Osteocyte (in vitro differentiated cells): ENCODE measurements at regions not wholly inside any gene's neighbourhood (a gene's known extent, or its start where the extent isn't known, plus 50 kb on each side); places are given as distances from the start of the nearest gene placed in this dataset.

ENCODE experiments used
- DNase-seq: peaks from one replicate; pipeline ENCODE4 v3.0.0; 2021; ENCODE audit warnings: mixed read lengths; ENCODE audit not compliant: unreplicated experiment; ENCODE audit errors: extremely low spot score
- H3K27ac Mint-ChIP-seq: one replicate; pipeline ENCODE4 v1.8.0; 2021; ENCODE audit warnings: mild to moderate bottlenecking, mixed read lengths; ENCODE audit not compliant: unreplicated experiment
- H3K27me3 Mint-ChIP-seq: one replicate; pipeline ENCODE4 v1.8.0; 2021; ENCODE audit warnings: mixed read lengths; ENCODE audit not compliant: unreplicated experiment
- H3K36me3 Mint-ChIP-seq: one replicate; pipeline ENCODE4 v1.8.0; 2021; ENCODE audit warnings: mixed read lengths; ENCODE audit not compliant: unreplicated experiment
- H3K4me1 Mint-ChIP-seq: one replicate; pipeline ENCODE4 v1.8.0; 2021; ENCODE audit warnings: mixed read lengths; ENCODE audit not compliant: unreplicated experiment
- H3K4me3 Mint-ChIP-seq: one replicate; pipeline ENCODE4 v1.8.0; 2021; ENCODE audit warnings: mild to moderate bottlenecking, moderate library complexity, mixed read lengths; ENCODE audit not compliant: unreplicated experiment
- H3K9me3 Mint-ChIP-seq: one replicate; pipeline ENCODE4 v1.8.0; 2021; ENCODE audit warnings: mixed read lengths; ENCODE audit not compliant: unreplicated experiment
- TF ChIP-seq, protein P1 (sequence below): fragments of 200-600 bp; sonication (generic); IDR thresholded peaks from 2 replicates; pipeline ENCODE4 v1.5.0; 2021; ENCODE audit warnings: antibody characterized with exemption, mild to moderate bottlenecking, moderate library complexity

DNA sequence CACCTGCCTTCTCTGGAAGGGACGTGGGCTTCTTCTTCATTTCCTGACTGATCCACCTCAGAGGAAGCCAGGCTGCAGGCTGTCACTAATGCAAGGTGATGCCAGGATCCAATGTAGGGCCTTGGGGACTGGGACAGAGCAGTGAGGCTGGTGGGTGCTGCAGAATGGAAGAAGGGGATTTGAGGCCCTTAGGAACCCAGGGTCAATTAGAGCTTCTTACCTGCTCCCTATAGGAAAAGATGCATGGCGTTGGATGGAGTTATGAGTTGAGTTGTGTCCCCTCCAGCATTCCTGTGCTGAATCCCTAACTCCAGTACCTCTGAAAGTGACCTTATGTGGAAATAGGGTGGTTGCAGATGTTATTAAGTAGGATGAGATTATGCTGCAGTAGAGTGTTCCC is 190.4 kb downstream of the MIAT start:
- peak overlapping the region; percentile 82 for H3K27ac Mint-ChIP-seq
- TF ChIP-seq, protein P1, sequence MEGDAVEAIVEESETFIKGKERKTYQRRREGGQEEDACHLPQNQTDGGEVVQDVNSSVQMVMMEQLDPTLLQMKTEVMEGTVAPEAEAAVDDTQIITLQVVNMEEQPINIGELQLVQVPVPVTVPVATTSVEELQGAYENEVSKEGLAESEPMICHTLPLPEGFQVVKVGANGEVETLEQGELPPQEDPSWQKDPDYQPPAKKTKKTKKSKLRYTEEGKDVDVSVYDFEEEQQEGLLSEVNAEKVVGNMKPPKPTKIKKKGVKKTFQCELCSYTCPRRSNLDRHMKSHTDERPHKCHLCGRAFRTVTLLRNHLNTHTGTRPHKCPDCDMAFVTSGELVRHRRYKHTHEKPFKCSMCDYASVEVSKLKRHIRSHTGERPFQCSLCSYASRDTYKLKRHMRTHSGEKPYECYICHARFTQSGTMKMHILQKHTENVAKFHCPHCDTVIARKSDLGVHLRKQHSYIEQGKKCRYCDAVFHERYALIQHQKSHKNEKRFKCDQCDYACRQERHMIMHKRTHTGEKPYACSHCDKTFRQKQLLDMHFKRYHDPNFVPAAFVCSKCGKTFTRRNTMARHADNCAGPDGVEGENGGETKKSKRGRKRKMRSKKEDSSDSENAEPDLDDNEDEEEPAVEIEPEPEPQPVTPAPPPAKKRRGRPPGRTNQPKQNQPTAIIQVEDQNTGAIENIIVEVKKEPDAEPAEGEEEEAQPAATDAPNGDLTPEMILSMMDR: no peak
- peaks cover 1% of the 10 kb centered on the region for H3K36me3 Mint-ChIP-seq
- peaks cover 25% of the 10 kb centered on the region for H3K4me1 Mint-ChIP-seq
- H3K27me3 Mint-ChIP-seq: no peaks in the 10 kb centered on the region
- H3K4me3 Mint-ChIP-seq: no peak overlapping the region
- DNase-seq: peak; percentile 48
- no peaks in the 10 kb centered on the region for H3K9me3 Mint-ChIP-seq

DNA sequence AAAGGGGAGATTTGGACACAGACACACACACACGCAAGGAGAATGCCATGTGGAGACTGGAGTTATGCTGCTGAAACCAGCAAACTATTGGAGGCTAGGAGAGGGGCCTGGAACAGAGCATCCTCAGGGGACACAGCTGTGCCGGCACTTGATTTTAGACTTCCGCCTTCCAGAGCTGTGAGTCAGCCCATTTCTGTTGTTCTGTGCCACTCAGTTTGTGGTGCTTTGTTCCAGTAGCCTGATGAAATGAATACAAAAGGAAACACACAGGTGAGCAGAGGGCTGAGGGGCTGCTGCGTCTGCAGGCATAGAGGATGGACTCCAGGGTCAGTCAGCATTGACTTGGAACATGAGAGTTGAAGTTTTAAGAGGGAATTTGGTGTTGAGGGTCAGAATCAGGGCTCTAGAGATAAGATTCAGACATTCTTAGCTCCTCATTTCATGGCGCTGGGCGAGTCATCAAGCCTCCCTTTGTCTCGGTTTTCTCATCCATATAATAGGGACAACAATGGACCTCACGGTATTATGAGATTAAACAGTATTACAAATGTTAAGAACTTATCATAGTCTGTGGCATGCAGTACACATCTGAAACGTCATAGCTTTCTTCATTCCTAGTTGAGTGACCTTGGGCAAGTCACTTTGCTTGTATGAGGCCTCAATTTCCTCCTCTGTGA is 191.0 kb downstream of the MIAT start:
- peak overlapping the region; percentile 82 for H3K27ac Mint-ChIP-seq
- H3K4me3 Mint-ChIP-seq: no peak overlapping the region
- peaks cover 25% of the 10 kb centered on the region for H3K4me1 Mint-ChIP-seq
- no peaks in the 10 kb centered on the region for H3K27me3 Mint-ChIP-seq
- no peaks in the 10 kb centered on the region for H3K36me3 Mint-ChIP-seq
- peak; percentile 74 for DNase-seq
- no peaks in the 10 kb centered on the region for H3K9me3 Mint-ChIP-seq
- TF ChIP-seq, protein P1: no peak

DNA sequence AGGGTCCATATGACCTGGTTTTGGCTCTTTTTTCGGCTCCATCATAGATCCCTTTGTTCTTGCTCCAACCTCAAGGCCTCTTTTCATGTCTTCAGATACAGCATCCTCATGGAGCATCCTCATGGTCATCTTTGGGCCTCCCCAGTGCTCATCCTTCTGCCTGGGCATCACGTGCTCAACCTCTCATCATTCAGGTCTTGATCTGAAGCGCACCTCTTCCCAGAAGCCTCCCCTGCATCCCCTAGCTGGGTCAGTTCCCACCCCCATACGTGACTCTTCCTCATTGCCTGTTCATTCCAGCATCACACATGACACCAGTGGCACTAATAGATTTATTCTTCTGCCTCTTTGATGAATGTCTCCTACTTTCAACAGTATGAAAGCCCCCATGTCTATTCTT is 192.2 kb downstream of the MIAT start:
- TF ChIP-seq, protein P1: no peak
- Mint-ChIP-seq H3K27me3 (no peaks in the 10 kb centered on the region), H3K9me3 (no peaks in the 10 kb centered on the region), H3K27ac (no peak overlapping the region), H3K4me3 (no peak overlapping the region), H3K4me1 (peaks cover 25% of the 10 kb centered on the region), H3K36me3 (no peaks in the 10 kb centered on the region)
- DNase-seq: peak; percentile 17

DNA sequence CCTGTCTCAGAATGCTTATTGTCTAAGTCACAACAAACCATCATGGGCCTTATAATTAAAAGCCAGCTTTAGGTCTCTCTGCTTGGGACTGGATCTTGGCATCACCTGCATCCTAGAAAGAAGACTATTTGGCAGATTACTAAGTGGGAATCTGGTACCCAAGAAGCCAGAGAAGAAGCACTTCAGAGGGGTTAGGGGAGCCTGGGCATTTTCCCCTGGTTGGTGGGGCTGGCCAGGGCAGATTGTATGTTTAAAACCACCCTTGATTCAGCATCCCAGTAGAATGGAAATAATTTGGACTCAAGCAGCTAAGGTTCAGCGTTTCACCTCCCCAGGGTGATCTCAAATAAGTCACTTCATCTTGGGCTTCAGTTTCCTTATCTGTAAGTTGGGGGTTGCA is 193.7 kb downstream of the MIAT start:
- DNase-seq: peak; percentile 32
- Mint-ChIP-seq H3K27ac (no peak overlapping the region), H3K27me3 (no peaks in the 10 kb centered on the region), H3K9me3 (no peaks in the 10 kb centered on the region), H3K36me3 (no peaks in the 10 kb centered on the region), H3K4me3 (no peak overlapping the region), H3K4me1 (peaks cover 15% of the 10 kb centered on the region)
- TF ChIP-seq, protein P1: no peak

DNA sequence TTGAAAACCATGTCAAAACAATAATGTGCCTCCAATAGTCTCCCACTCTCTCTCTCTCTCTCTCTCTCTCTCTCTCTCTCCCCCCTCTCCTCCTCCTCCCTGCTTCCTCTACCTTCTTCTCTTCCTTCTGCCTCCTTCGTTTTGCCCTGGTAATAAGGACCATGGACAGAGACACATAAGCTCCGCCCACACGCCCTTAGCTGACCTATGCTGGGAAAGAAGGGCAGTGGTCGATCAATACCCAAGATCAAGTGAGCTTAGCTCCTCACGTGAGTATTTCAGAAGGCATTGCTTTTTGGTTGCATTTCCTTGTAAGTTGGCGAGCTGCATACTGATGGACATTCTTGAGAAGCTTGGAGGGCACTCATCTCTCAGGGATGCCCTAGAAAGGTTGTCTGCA is 194.8 kb downstream of the MIAT start:
- no peak overlapping the region for H3K4me3 Mint-ChIP-seq
- TF ChIP-seq, protein P1: no peak

More for the DNA sequence above, 194.8 kb downstream of the MIAT start:
- no peak overlapping the region for H3K27ac Mint-ChIP-seq
- DNase-seq: peak; percentile 36
- no peaks in the 10 kb centered on the region for H3K9me3 Mint-ChIP-seq
- no peaks in the 10 kb centered on the region for H3K36me3 Mint-ChIP-seq
- H3K27me3 Mint-ChIP-seq: no peaks in the 10 kb centered on the region
- H3K4me1 Mint-ChIP-seq: peaks cover 12% of the 10 kb centered on the region
